GM23248 (cell line): ENCODE measurements at regions not wholly inside any gene's neighbourhood (a gene's known extent, or its start where the extent isn't known, plus 50 kb on each side); places are given as distances from the start of the nearest gene placed in this dataset.

Experiments
- EZH2 ChIP-seq: fragments of 200-600 bp; sonication (generic); IDR thresholded peaks from 2 replicates; pipeline ENCODE4 v1.6.1; 2018; ENCODE audit warnings: antibody characterized with exemption, mild to moderate bottlenecking; ENCODE audit not compliant: insufficient read depth, poor library complexity, severe bottlenecking
- EZH2phosphoT487 ChIP-seq: fragments of 200-600 bp; sonication (generic); IDR thresholded peaks from 2 replicates; pipeline ENCODE4 v1.6.1; 2018; ENCODE audit warnings: antibody characterized with exemption, moderate library complexity, mild to moderate bottlenecking, low read depth; ENCODE audit not compliant: insufficient read depth

DNA sequence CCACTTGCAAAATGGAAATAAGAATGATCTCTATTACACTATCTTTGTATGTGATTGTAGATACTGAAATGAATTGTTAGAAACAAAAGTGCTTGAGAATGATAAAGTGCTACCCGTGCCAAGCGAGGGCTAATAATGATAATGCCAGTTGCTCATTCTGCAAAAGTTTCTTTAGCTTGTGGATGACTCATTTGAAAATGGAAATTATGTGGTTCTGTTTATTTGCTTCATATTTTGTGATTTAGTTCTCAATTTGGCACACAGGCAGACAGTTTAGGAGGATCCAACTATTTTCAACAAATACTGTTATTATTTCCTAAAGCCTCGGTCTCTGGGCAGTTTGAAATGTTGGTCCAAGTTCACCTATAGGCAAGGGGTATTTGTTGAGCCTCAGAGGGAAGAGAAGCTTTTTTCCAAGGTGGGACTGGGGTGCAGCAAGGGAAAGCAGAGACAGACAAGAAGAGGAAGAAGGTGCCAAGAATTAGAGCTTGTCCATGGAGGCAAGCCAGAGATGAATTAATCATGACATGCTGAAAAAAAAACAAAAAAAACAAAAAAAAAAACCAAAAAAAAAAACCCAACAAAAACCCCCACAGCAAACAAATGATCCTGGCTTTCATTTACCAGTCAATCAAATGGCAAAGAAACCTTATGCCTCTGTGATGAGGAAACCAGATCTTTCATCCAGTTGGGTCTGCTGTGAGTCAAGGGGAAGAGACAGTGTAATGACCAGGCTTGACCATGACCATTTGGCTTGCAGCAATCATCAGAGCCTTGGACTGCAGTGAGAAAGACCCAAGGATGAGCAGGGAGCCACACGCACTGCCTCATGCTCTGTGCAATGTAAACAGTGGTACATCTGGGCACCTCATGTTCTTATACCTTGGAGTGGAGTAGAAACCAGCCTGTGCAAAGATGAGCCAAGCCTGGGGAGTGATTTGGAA, 285.0 kb upstream of the HABP2 start:
- TF ChIP-seq EZH2, result no peak
- no peak for TF ChIP-seq EZH2phosphoT487
